ENCODE measurements at regions not wholly inside any gene's neighbourhood (a gene's known extent, or its start where the extent isn't known, plus 50 kb on each side); places are given as distances from the start of the nearest gene placed in this dataset.

GRCh38 chr2:120908314-120908975 is 172.8 kb downstream of the GLI2 start (continued):
- no peak for TF ChIP-seq ARID4B (CRISPR knock-in tag; IDR thresholded peaks at IDR 0.05; ENCODE audit: borderline replicate concordance)
- TF ChIP-seq, protein P1, sequence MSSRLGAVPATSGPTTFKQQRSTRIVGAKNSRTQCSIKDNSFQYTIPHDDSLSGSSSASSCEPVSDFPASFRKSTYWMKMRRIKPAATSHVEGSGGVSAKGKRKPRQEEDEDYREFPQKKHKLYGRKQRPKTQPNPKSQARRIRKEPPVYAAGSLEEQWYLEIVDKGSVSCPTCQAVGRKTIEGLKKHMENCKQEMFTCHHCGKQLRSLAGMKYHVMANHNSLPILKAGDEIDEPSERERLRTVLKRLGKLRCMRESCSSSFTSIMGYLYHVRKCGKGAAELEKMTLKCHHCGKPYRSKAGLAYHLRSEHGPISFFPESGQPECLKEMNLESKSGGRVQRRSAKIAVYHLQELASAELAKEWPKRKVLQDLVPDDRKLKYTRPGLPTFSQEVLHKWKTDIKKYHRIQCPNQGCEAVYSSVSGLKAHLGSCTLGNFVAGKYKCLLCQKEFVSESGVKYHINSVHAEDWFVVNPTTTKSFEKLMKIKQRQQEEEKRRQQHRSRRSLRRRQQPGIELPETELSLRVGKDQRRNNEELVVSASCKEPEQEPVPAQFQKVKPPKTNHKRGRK (CRISPR knock-in tag; IDR thresholded peaks at IDR 0.05; ENCODE audit: borderline replicate concordance) = no peak

GRCh38 chr2:120909102-120909501 is 173.4 kb downstream of the GLI2 start:
- no peaks in the 10 kb centered on the region for H3K9me3 Mint-ChIP-seq
- H3K4me1 Mint-ChIP-seq = peaks cover 35% of the 10 kb centered on the region
- DNase-seq (ENCODE audit: low spot score) = no peak
- no peak overlapping the region for H3K27ac Mint-ChIP-seq
- no peak for ATAC-seq
- no peak for TF ChIP-seq ATF1 (CRISPR knock-in tag; IDR thresholded peaks at IDR 0.05)
- TF ChIP-seq ZNF425 (CRISPR knock-in tag; conservative IDR thresholded peaks at IDR 0.05) = no peak
- TF ChIP-seq, protein P2, sequence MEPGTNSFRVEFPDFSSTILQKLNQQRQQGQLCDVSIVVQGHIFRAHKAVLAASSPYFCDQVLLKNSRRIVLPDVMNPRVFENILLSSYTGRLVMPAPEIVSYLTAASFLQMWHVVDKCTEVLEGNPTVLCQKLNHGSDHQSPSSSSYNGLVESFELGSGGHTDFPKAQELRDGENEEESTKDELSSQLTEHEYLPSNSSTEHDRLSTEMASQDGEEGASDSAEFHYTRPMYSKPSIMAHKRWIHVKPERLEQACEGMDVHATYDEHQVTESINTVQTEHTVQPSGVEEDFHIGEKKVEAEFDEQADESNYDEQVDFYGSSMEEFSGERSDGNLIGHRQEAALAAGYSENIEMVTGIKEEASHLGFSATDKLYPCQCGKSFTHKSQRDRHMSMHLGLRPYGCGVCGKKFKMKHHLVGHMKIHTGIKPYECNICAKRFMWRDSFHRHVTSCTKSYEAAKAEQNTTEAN (CRISPR knock-in tag; IDR thresholded peaks at IDR 0.05) = no peak
- TF ChIP-seq, protein P3, sequence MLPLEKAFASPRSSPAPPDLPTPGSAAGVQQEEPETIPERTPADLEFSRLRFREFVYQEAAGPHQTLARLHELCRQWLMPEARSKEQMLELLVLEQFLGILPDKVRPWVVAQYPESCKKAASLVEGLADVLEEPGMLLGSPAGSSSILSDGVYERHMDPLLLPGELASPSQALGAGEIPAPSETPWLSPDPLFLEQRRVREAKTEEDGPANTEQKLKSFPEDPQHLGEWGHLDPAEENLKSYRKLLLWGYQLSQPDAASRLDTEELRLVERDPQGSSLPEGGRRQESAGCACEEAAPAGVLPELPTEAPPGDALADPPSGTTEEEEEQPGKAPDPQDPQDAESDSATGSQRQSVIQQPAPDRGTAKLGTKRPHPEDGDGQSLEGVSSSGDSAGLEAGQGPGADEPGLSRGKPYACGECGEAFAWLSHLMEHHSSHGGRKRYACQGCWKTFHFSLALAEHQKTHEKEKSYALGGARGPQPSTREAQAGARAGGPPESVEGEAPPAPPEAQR (CRISPR knock-in tag; IDR thresholded peaks at IDR 0.05) = no peak
- no peak for TF ChIP-seq FOXK1 (CRISPR knock-in tag; IDR thresholded peaks at IDR 0.05)
- TF ChIP-seq ATF3 (CRISPR knock-in tag; conservative IDR thresholded peaks at IDR 0.05) = no peak
- no peak overlapping the region for H3K4me3 Mint-ChIP-seq
- no peaks in the 10 kb centered on the region for H3K36me3 Mint-ChIP-seq
- no peaks in the 10 kb centered on the region for H3K27me3 Mint-ChIP-seq (ENCODE audit: low read depth)
- ChIA-PET CTCF (no interaction called here), POLR2A (no interaction called here)

DNA sequence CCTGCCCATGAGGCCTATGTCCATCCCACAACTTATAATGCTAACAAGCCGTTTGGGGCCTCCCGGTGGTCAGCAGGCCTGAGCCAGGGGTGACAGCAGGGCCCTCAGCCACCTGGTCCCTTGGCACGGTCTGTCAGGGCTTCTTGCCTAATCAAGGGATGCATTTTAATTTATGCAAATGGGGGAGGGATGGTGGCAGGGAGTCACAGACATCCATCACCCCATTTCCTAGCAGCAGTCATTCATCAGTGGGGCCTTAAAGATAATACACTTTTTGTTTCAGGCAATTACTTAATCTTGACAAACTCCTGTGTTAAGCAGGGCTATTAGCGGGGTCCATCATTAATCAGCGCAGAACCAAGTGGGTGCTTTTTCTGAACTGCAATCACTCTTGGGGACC is 174.5 kb downstream of the GLI2 start:
- ChIA-PET POLR2A (no interaction called here), CTCF (no interaction called here)
- DNase-seq (ENCODE audit: low spot score) (no peak), ATAC-seq (no peak)
- peaks cover 35% of the 10 kb centered on the region for H3K4me1 Mint-ChIP-seq
- no peaks in the 10 kb centered on the region for H3K27me3 Mint-ChIP-seq (ENCODE audit: low read depth)
- no peak overlapping the region for H3K4me3 Mint-ChIP-seq
- no peaks in the 10 kb centered on the region for H3K9me3 Mint-ChIP-seq
- H3K36me3 Mint-ChIP-seq = no peaks in the 10 kb centered on the region
- no peak overlapping the region for H3K27ac Mint-ChIP-seq
- TF ChIP-seq, protein P4, sequence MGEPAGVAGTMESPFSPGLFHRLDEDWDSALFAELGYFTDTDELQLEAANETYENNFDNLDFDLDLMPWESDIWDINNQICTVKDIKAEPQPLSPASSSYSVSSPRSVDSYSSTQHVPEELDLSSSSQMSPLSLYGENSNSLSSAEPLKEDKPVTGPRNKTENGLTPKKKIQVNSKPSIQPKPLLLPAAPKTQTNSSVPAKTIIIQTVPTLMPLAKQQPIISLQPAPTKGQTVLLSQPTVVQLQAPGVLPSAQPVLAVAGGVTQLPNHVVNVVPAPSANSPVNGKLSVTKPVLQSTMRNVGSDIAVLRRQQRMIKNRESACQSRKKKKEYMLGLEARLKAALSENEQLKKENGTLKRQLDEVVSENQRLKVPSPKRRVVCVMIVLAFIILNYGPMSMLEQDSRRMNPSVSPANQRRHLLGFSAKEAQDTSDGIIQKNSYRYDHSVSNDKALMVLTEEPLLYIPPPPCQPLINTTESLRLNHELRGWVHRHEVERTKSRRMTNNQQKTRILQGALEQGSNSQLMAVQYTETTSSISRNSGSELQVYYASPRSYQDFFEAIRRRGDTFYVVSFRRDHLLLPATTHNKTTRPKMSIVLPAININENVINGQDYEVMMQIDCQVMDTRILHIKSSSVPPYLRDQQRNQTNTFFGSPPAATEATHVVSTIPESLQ (CRISPR knock-in tag; IDR thresholded peaks at IDR 0.05) = no peak
- TF ChIP-seq CREB1 (CRISPR knock-in tag; IDR thresholded peaks at IDR 0.05) (no peak), CBFB (CRISPR knock-in tag; IDR thresholded peaks at IDR 0.05; ENCODE audit: low read depth) (no peak), STAT6 (CRISPR knock-in tag; conservative IDR thresholded peaks at IDR 0.05; ENCODE audit: low read depth) (no peak), IRF2 (CRISPR knock-in tag; IDR thresholded peaks at IDR 0.05; ENCODE audit: borderline replicate concordance, low read depth) (no peak)
